ENCODE measurements at regions not wholly inside any gene's neighbourhood (a gene's known extent, or its start where the extent isn't known, plus 50 kb on each side); places are given as distances from the start of the nearest gene placed in this dataset.
"Not testable (repeated sequence)": the region's sequence is repeated elsewhere in the genome, so short reads cannot be mapped to it uniquely, and the experiment has no call there.

- no peak for DNase-seq (ENCODE audit: low read depth in 3 of 3)
These were observed 78.0 kb upstream of the HNMT start for GRCh38 chr2:137886083-137886831.

- DNase-seq (ENCODE audit: low read depth in 3 of 3): no peak
These were observed 75.4 kb upstream of the HNMT start for GRCh38 chr2:137888845-137889244.

- DNase-seq (ENCODE audit: low read depth in 3 of 3): no peak
These were observed 71.5 kb upstream of the HNMT start for GRCh38 chr2:137892739-137893138.

- DNase-seq (ENCODE audit: low read depth in 3 of 3): no peak
These were observed 71.1 kb upstream of the HNMT start for GRCh38 chr2:137893145-137893544.

GRCh38 chr2:137896467-137896866 is 67.8 kb upstream of the HNMT start:
- no peak for DNase-seq (ENCODE audit: low read depth in 3 of 3)

GRCh38 chr2:137897082-137897481 is 67.2 kb upstream of the HNMT start:
- no peak for DNase-seq (ENCODE audit: low read depth in 3 of 3)

GRCh38 chr2:137900421-137901141 is 63.7 kb upstream of the HNMT start:
- DNase-seq (ENCODE audit: low read depth in 3 of 3): no peak

- DNase-seq (ENCODE audit: low read depth in 3 of 3): no peak
These were observed 53.6 kb upstream of the HNMT start for GRCh38 chr2:137910641-137911040.

GRCh38 chr2:137912371-137912770 is 51.9 kb upstream of the HNMT start:
- DNase-seq (ENCODE audit: low read depth in 3 of 3): no peak

- no peak for DNase-seq (ENCODE audit: low read depth in 3 of 3)
These were observed 51.1 kb upstream of the HNMT start for GRCh38 chr2:137913169-137913568.

GRCh38 chr2:137913648-137914047 is 50.6 kb upstream of the HNMT start:
- DNase-seq (ENCODE audit: low read depth in 3 of 3): not testable (repeated sequence)

All from stimulated activated CD4-positive, alpha-beta T cell treated with anti-CD3 and anti-CD28 coated beads, TNF-alpha, amount 100 ng/mL, for 4 hours (primary cell).